Breast epithelium (tissue), 3 donors: ENCODE measurements at regions not wholly inside any gene's neighbourhood (a gene's known extent, or its start where the extent isn't known, plus 50 kb on each side); places are given as distances from the start of the nearest gene placed in this dataset.

Experiments
- POLR2AphosphoS5 ChIP-seq, 3 donors: sonication (generic); formaldehyde crosslinking; IDR thresholded peaks; one replicate each; pipeline ENCODE4 v1.6.1; 2017; ENCODE audit warnings: antibody characterized with exemption in 3 of 3
- TF ChIP-seq, protein P1 (sequence below), 3 donors: fragments of 450-650 bp; IDR thresholded peaks; one replicate each; pipeline ENCODE4 v1.5.1; 2016 to 2017; ENCODE audit warnings: antibody characterized with exemption in 3 of 3, mild to moderate bottlenecking in 3 of 3, moderate library complexity in 3 of 3

DNA sequence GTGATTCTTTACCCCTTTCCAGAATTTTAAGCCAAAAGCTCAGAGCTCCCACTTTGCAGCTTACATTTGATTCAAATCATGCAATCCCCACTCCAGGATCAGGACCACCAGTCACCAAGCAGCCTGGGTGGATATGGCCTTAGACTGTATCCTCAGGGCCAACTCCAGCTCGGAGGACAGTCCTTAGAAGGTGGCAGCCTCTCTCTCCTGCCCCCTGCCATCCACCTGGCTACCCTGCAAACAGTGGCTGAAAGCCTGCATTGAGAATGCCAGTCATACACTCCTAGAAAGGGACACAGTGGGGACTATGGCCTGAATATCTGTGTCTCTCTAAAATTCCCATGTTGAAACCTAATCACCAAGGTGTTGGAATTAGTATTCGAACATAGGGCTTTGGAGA lies 50.0 kb upstream of the KCNMA1 start:
- TF ChIP-seq, protein P1, sequence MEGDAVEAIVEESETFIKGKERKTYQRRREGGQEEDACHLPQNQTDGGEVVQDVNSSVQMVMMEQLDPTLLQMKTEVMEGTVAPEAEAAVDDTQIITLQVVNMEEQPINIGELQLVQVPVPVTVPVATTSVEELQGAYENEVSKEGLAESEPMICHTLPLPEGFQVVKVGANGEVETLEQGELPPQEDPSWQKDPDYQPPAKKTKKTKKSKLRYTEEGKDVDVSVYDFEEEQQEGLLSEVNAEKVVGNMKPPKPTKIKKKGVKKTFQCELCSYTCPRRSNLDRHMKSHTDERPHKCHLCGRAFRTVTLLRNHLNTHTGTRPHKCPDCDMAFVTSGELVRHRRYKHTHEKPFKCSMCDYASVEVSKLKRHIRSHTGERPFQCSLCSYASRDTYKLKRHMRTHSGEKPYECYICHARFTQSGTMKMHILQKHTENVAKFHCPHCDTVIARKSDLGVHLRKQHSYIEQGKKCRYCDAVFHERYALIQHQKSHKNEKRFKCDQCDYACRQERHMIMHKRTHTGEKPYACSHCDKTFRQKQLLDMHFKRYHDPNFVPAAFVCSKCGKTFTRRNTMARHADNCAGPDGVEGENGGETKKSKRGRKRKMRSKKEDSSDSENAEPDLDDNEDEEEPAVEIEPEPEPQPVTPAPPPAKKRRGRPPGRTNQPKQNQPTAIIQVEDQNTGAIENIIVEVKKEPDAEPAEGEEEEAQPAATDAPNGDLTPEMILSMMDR (IDR thresholded peaks at IDR 0.05), result no peak
- TF ChIP-seq POLR2AphosphoS5 (IDR thresholded peaks at IDR 0.05), result no peak
